ENCODE measurements at regions not wholly inside any gene's neighbourhood (a gene's known extent, or its start where the extent isn't known, plus 50 kb on each side); places are given as distances from the start of the nearest gene placed in this dataset.

DNA sequence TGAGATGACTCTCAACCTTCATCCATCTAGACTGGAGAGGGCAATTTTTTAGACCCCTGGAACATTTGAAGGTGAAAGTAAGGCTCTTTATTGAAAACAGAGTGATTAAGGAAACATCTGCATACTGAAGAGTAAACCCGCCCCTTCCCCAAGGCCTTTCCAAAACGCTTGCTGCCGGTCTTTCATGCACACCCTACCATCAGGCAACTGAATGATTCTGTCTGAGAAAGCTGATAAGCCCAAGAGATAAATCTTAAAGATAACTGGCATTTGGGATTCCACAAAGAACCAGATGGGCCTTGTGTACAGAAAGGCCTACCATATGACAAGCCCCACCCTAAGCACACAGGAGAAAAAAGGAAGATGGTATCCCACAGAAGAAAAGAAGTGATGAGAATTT, 54.4 kb upstream of the PIK3R1 start:
- Histone ChIP-seq H3K27ac (no peak overlapping the region), H3K36me3 (no peaks in the 10 kb centered on the region), H3K9me3 (no peaks in the 10 kb centered on the region), H3K27me3 (replicated peaks; ENCODE audit: insufficient read depth) (no peaks in the 10 kb centered on the region), H3K4me1 (ENCODE audit: control insufficient read depth in 1 of 2, low read depth in 2 of 2) (no peaks in the 10 kb centered on the region), H3K4me3 (no peak overlapping the region)
- ATAC-seq (ENCODE audit: insufficient number of reproducible peaks, low FRiP score, low read depth) (no peak), DNase-seq (ENCODE audit: low spot score) (no peak)
- TF ChIP-seq, protein P1, sequence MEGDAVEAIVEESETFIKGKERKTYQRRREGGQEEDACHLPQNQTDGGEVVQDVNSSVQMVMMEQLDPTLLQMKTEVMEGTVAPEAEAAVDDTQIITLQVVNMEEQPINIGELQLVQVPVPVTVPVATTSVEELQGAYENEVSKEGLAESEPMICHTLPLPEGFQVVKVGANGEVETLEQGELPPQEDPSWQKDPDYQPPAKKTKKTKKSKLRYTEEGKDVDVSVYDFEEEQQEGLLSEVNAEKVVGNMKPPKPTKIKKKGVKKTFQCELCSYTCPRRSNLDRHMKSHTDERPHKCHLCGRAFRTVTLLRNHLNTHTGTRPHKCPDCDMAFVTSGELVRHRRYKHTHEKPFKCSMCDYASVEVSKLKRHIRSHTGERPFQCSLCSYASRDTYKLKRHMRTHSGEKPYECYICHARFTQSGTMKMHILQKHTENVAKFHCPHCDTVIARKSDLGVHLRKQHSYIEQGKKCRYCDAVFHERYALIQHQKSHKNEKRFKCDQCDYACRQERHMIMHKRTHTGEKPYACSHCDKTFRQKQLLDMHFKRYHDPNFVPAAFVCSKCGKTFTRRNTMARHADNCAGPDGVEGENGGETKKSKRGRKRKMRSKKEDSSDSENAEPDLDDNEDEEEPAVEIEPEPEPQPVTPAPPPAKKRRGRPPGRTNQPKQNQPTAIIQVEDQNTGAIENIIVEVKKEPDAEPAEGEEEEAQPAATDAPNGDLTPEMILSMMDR (IDR thresholded peaks at IDR 0.05) = no peak

DNA sequence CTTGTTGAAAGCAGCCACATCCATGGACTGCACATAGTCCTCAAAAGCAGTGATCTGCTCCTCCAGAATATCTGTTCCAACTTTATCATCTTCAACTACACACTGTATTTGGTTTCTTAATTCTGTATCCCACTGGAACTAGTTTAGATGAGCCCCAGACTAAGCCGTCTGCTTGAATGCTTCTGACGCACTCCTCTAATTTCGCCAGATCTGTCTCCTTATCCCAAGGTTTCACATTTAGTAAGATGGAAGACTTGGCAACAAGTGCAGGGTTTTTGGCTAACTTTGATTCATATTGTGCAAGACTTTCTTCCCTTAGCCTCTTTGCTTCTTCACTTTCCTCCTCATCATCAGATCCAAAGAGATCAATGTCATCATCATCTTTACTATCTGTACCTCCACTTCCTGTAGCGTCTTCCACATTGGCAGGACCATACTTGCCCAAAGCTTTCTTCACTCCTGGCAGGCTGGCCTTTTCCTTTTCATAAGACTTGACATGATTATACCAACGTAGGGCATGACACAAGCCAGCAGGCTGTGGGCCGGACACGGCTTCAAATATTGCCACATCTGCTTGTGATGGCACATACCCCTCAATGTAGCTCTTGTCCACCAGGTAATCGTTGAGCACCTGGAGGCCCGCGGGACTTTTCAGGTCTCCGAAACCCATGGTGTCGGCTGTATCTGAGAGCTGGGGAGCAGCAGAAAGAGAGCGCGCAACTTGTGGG, 56.2 kb upstream of the PIK3R1 start:
- no peaks in the 10 kb centered on the region for H3K27me3 ChIP-seq (replicated peaks; ENCODE audit: insufficient read depth)
- no peaks in the 10 kb centered on the region for H3K9me3 ChIP-seq
- H3K4me1 ChIP-seq (ENCODE audit: control insufficient read depth in 1 of 2, low read depth in 2 of 2) = no peaks in the 10 kb centered on the region
- no peak overlapping the region for H3K27ac ChIP-seq
- no peak for DNase-seq (ENCODE audit: low spot score)
- no peak for ATAC-seq (ENCODE audit: insufficient number of reproducible peaks, low FRiP score, low read depth)
- H3K36me3 ChIP-seq = no peaks in the 10 kb centered on the region
- no peak overlapping the region for H3K4me3 ChIP-seq
- TF ChIP-seq, protein P1 (IDR thresholded peaks at IDR 0.05) = no peak

DNA sequence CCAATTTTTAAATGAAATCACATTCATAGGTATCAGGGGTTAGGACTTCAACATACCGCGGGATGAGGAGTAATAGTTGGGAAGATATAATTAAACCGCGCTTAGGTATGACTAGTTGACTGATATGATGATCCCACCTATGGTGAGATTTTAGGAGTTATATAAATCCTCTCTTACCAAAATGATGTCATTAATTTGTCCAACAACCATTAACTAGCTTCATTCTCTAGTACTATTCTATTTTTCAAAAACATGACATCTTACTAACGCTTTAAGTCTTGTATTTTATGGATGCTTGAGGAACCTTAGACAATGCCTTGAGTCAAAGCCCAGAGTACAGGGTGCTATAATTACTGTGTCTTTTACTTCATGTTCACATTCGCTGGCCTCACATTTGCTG, 59.6 kb upstream of the PIK3R1 start:
- Histone ChIP-seq H3K9me3 (no peaks in the 10 kb centered on the region), H3K36me3 (no peaks in the 10 kb centered on the region), H3K27ac (no peak overlapping the region), H3K4me1 (ENCODE audit: control insufficient read depth in 1 of 2, low read depth in 2 of 2) (no peaks in the 10 kb centered on the region), H3K4me3 (no peak overlapping the region), H3K27me3 (replicated peaks; ENCODE audit: insufficient read depth) (no peaks in the 10 kb centered on the region)
- no peak for ATAC-seq (ENCODE audit: insufficient number of reproducible peaks, low FRiP score, low read depth)
- no peak for DNase-seq (ENCODE audit: low spot score)
- TF ChIP-seq, protein P1 (IDR thresholded peaks at IDR 0.05) = no peak

DNA sequence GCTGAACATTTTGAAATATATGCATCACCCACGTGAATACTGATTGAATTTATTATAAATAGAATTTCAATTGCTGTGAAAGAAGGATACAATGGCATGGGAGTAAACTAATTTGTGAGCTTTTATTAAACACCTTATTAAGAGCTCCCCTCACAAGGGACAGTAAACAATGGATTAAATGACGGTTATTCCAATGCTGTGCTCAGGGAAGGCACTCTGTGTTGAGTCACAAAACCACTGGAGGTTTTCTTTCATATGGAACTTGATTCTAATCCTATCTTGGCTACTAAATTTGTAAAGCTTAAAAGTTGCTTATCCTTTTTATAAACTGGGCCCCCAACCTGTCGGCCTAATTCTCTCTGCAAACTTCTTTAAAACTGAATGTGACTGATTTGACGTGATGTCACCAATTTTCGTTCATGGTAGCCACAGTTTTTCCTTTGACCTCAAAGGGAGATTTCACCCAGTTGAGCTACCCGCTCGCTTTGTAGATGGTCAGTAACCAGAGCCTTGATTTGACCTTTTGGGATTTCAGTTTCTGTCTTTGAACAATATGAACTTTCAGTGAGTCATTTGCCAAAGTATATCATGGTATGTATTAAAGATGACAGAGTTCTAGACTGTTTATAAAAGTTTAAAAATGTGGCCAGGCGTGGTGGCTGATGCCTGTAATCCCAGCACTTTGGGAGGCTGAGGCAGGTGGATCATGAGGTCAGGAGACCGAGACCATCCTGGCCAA, 61.3 kb upstream of the PIK3R1 start:
- no peaks in the 10 kb centered on the region for H3K4me1 ChIP-seq (ENCODE audit: control insufficient read depth in 1 of 2, low read depth in 2 of 2)
- DNase-seq (ENCODE audit: low spot score) (no peak), ATAC-seq (ENCODE audit: insufficient number of reproducible peaks, low FRiP score, low read depth) (no peak)
- H3K9me3 ChIP-seq = no peaks in the 10 kb centered on the region
- TF ChIP-seq, protein P1 (IDR thresholded peaks at IDR 0.05) = no peak
- no peak overlapping the region for H3K4me3 ChIP-seq
- H3K36me3 ChIP-seq = no peaks in the 10 kb centered on the region
- no peaks in the 10 kb centered on the region for H3K27me3 ChIP-seq (replicated peaks; ENCODE audit: insufficient read depth)
- no peak overlapping the region for H3K27ac ChIP-seq

DNA sequence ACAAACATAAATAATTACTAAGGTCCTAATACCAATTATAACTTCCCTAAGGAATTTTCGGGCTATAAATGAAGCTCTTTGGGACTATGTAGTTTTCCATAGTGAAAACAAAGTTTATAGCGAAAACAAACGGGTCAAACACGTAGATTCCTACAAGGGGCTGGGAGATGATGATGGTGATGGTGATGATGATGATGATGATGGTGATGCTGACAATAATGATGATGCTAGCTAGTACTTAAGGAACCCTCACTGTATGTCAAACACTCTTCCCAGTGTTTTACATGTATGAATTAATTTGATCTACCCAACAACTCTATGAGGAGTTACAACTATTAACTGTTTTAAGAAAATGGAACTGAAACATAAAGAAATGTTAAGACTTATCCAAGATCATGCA, 63.7 kb upstream of the PIK3R1 start:
- Histone ChIP-seq H3K9me3 (no peaks in the 10 kb centered on the region), H3K27me3 (replicated peaks; ENCODE audit: insufficient read depth) (no peaks in the 10 kb centered on the region), H3K4me1 (ENCODE audit: control insufficient read depth in 1 of 2, low read depth in 2 of 2) (no peaks in the 10 kb centered on the region), H3K4me3 (no peak overlapping the region), H3K27ac (no peak overlapping the region), H3K36me3 (no peaks in the 10 kb centered on the region)
- no peak for ATAC-seq (ENCODE audit: insufficient number of reproducible peaks, low FRiP score, low read depth)
- no peak for DNase-seq (ENCODE audit: low spot score)
- TF ChIP-seq, protein P1 (IDR thresholded peaks at IDR 0.05) = no peak
